H9 (cell line): ENCODE measurements at regions not wholly inside any gene's neighbourhood (a gene's known extent, or its start where the extent isn't known, plus 50 kb on each side); places are given as distances from the start of the nearest gene placed in this dataset.
"Not testable (repeated sequence)": the region's sequence is repeated elsewhere in the genome, so short reads cannot be mapped to it uniquely, and the experiment has no call there.

Experiments used
- DNase-seq: peaks from one replicate; pipeline ENCODE4 v3.0.0-alpha.2; 2017
- H2AFZ ChIP-seq: one replicate; pipeline ENCODE4 v1.6.1; 2013; ENCODE audit warnings: mild to moderate bottlenecking, low read length, control low read depth, moderate library complexity
- H2AK5ac ChIP-seq: 2 replicates; pipeline ENCODE4 v1.6.1; 2013; ENCODE audit warnings: low read length, control low read depth, mixed read lengths; ENCODE audit not compliant: insufficient read length
- H2BK120ac ChIP-seq: one replicate; pipeline ENCODE4 v1.6.1; 2013; ENCODE audit warnings: low read depth, mild to moderate bottlenecking, low read length, control low read depth, inconsistent platforms; ENCODE audit not compliant: poor library complexity, severe bottlenecking
- H2BK12ac ChIP-seq: 2 replicates; pipeline ENCODE4 v1.6.1; 2013; ENCODE audit warnings: low read length, control low read depth, mixed read lengths, low read depth; ENCODE audit not compliant: insufficient read length
- H2BK15ac ChIP-seq: 2 replicates; pipeline ENCODE4 v1.6.1; 2013; ENCODE audit warnings: low read depth, low read length, control low read depth
- H2BK20ac ChIP-seq: one replicate; pipeline ENCODE4 v1.6.1; 2013; ENCODE audit warnings: low read depth, mild to moderate bottlenecking, low read length, control low read depth, inconsistent platforms; ENCODE audit not compliant: poor library complexity, severe bottlenecking
- H2BK5ac ChIP-seq: 2 replicates; pipeline ENCODE4 v1.6.1; 2013; ENCODE audit warnings: low read length, control low read depth, mixed read lengths; ENCODE audit not compliant: insufficient read length
- H3K14ac ChIP-seq: 2 replicates; pipeline ENCODE4 v1.6.1; 2013; ENCODE audit warnings: low read length, control low read depth; ENCODE audit not compliant: insufficient read depth
- H3K18ac ChIP-seq: 2 replicates; pipeline ENCODE4 v1.6.1; 2013; ENCODE audit warnings: low read depth, mild to moderate bottlenecking, mixed read lengths, low read length, control low read depth; ENCODE audit not compliant: insufficient read length
- H3K23ac ChIP-seq: 2 replicates; pipeline ENCODE4 v1.6.1; 2013; ENCODE audit warnings: low read length, control low read depth, mixed read lengths, low read depth; ENCODE audit not compliant: insufficient read length
- H3K23me2 ChIP-seq: 2 replicates; pipeline ENCODE4 v1.6.1; 2013; ENCODE audit warnings: low read depth, mild to moderate bottlenecking, mixed read lengths, low read length, control low read depth; ENCODE audit not compliant: insufficient read length, poor library complexity, severe bottlenecking
- H3K27ac ChIP-seq: 2 replicates; pipeline ENCODE4 v1.5.1; 2013; ENCODE audit warnings: low read length, control low read depth, mixed read lengths, low read depth; ENCODE audit not compliant: insufficient read length
- H3K27me3 ChIP-seq: 2 replicates; pipeline ENCODE4 v1.6.1; 2013; ENCODE audit warnings: low read length, control low read depth, inconsistent platforms; ENCODE audit not compliant: insufficient read depth
- H3K4ac ChIP-seq: 2 replicates; pipeline ENCODE4 v1.6.1; 2013; ENCODE audit warnings: low read depth, mild to moderate bottlenecking, control low read depth, inconsistent platforms, low read length, moderate library complexity
- H3K4me1 ChIP-seq: 2 replicates; pipeline ENCODE4 v1.6.1; 2013; ENCODE audit warnings: low read length, control low read depth, inconsistent platforms; ENCODE audit not compliant: insufficient read depth
- H3K4me2 ChIP-seq: 2 replicates; pipeline ENCODE4 v1.6.1; 2013; ENCODE audit warnings: low read length, control low read depth, mixed read lengths; ENCODE audit not compliant: insufficient read length, insufficient read depth
- H3K56ac ChIP-seq: 2 replicates; pipeline ENCODE4 v1.6.1; 2013; ENCODE audit warnings: low read depth, mild to moderate bottlenecking, mixed read lengths, low read length, control low read depth; ENCODE audit not compliant: insufficient read length
- H3K79me1 ChIP-seq: 2 replicates; pipeline ENCODE4 v1.6.1; 2013; ENCODE audit warnings: low read depth, mild to moderate bottlenecking, moderate library complexity, low read length, control low read depth, inconsistent platforms; ENCODE audit not compliant: insufficient read depth, poor library complexity, severe bottlenecking
- H3K79me2 ChIP-seq: 2 replicates; pipeline ENCODE4 v1.6.1; 2013; ENCODE audit warnings: low read length, control low read depth, inconsistent platforms; ENCODE audit not compliant: insufficient read depth
- H3K9ac ChIP-seq: 2 replicates; pipeline ENCODE4 v1.6.1; 2013; ENCODE audit warnings: low read length, control low read depth, mixed read lengths; ENCODE audit not compliant: insufficient read length; ENCODE audit errors: extremely low read depth
- H3K9me3 ChIP-seq: one replicate; pipeline ENCODE4 v1.6.1; 2013; ENCODE audit warnings: low read depth, low read length, inconsistent platforms; ENCODE audit not compliant: control insufficient read depth
- H3T11ph ChIP-seq: one replicate; pipeline ENCODE4 v1.6.1; 2013; ENCODE audit warnings: mild to moderate bottlenecking, low read length, control low read depth, inconsistent platforms
- H4K20me1 ChIP-seq: one replicate; pipeline ENCODE4 v1.6.1; 2013; ENCODE audit not compliant: control insufficient read depth, insufficient read length, insufficient read depth
- H4K5ac ChIP-seq: 2 replicates; pipeline ENCODE4 v1.6.1; 2013; ENCODE audit warnings: low read depth, mild to moderate bottlenecking, mixed read lengths, low read length, control low read depth; ENCODE audit not compliant: insufficient read length
- H4K8ac ChIP-seq: replicated peaks from 2 replicates; pipeline ENCODE4 v1.6.1; 2013; ENCODE audit warnings: low read length, control low read depth, mixed read lengths, low read depth; ENCODE audit not compliant: insufficient read length
- H4K91ac ChIP-seq: 2 replicates; pipeline ENCODE4 v1.6.1; 2013; ENCODE audit warnings: low read depth, mild to moderate bottlenecking, moderate library complexity, mixed read lengths, low read length, control low read depth; ENCODE audit not compliant: insufficient read length
- H3K27ac Mint-ChIP-seq, 3 experiments: 2 replicates in 2 of 3; 3 replicates in 1 of 3; pipeline ENCODE4 v1.8.0; 2020 to 2021; ENCODE audit warnings: mixed read lengths in 3 of 3, mild to moderate bottlenecking in 1 of 3, moderate library complexity in 1 of 3
- H3K27me3 Mint-ChIP-seq: 2 replicates; pipeline ENCODE4 v1.8.0; 2021; ENCODE audit warnings: low read depth, mild to moderate bottlenecking, moderate library complexity, mixed read lengths
- H3K36me3 Mint-ChIP-seq, 3 experiments: 2 replicates in 2 of 3; 3 replicates in 1 of 3; pipeline ENCODE4 v1.8.0; 2020 to 2021; ENCODE audit warnings: low read depth in 3 of 3, mixed read lengths in 3 of 3; ENCODE audit not compliant: insufficient read depth in 1 of 3
- H3K4me1 Mint-ChIP-seq, 2 experiments: 2 replicates each; pipeline ENCODE4 v1.8.0; 2020; ENCODE audit warnings: mixed read lengths in 2 of 2
- H3K4me3 Mint-ChIP-seq, 2 experiments: 2 replicates in 1 of 2; 3 replicates in 1 of 2; pipeline ENCODE4 v1.8.0; 2020 to 2021; ENCODE audit warnings: mild to moderate bottlenecking in 2 of 2, mixed read lengths in 2 of 2, moderate library complexity in 1 of 2
- H3K9me3 Mint-ChIP-seq, 2 experiments: 2 replicates in 1 of 2; 3 replicates in 1 of 2; pipeline ENCODE4 v1.8.0; 2020; ENCODE audit warnings: mild to moderate bottlenecking in 2 of 2, mixed read lengths in 2 of 2, moderate library complexity in 1 of 2
- WGBS: extraction: QIAGEN DNeasy Blood & Tissue Kit; methylation state at CpG from one replicate; pipeline ENCODE4 v1.1.7; 2013; ENCODE audit warnings: missing lambda C conversion rate, low lambda C conversion rate, mixed read lengths; ENCODE audit not compliant: insufficient read length; ENCODE audit errors: extremely low coverage; 5-methylcytosine and 5-hydroxymethylcytosine counted together
- TF ChIP-seq, protein P1 (sequence below): fragments of 200-600 bp; sonication (generic); conservative IDR thresholded peaks from 3 replicates; pipeline ENCODE4 v1.8.0; 2021; ENCODE audit warnings: antibody characterized with exemption, mild to moderate bottlenecking

- H4K5ac ChIP-seq = no peak overlapping the region
- H2BK5ac ChIP-seq = no peak overlapping the region
- WGBS = no CpG with 5 or more reads among the region's 2 CpGs
- no peak overlapping the region for H2BK120ac ChIP-seq
- no peaks in the 10 kb centered on the region for H3K79me2 ChIP-seq
- H3K9ac ChIP-seq = no peak overlapping the region
- H2BK15ac ChIP-seq = no peak overlapping the region
- H3K18ac ChIP-seq = no peak overlapping the region
- no peak overlapping the region for H3K27ac ChIP-seq
- Mint-ChIP-seq H3K9me3 (peaks cover 42 to 54% of the 10 kb centered on the region in 2 experiments), H3K27me3 (no peaks in the 10 kb centered on the region; the same call in 1 of the 2 replicates), H3K27ac (no peak overlapping the region), H3K4me1 (no peaks in the 10 kb centered on the region), H3K4me3 (no peak overlapping the region), H3K36me3 (peaks cover 0 to 6% (median 0%) of the 10 kb centered on the region in 3 experiments; a peak in 1 of 7 replicates)
- no peak overlapping the region for H3K4me2 ChIP-seq
- H3K4me1 ChIP-seq = no peaks in the 10 kb centered on the region
- no peak overlapping the region for H3T11ph ChIP-seq
- no peak for DNase-seq
- H3K56ac ChIP-seq = no peak overlapping the region
- H2AK5ac ChIP-seq = no peak overlapping the region
- no peaks in the 10 kb centered on the region for H4K20me1 ChIP-seq
- no peak overlapping the region for H3K4ac ChIP-seq
- no peak overlapping the region for H2BK20ac ChIP-seq
- H4K91ac ChIP-seq = no peak overlapping the region
- H3K9me3 ChIP-seq = no peaks in the 10 kb centered on the region
- H2AFZ ChIP-seq = no peak overlapping the region
- H4K8ac ChIP-seq = no peak overlapping the region
- H3K23ac ChIP-seq = no peak overlapping the region
- H2BK12ac ChIP-seq = no peak overlapping the region
- TF ChIP-seq, protein P1, sequence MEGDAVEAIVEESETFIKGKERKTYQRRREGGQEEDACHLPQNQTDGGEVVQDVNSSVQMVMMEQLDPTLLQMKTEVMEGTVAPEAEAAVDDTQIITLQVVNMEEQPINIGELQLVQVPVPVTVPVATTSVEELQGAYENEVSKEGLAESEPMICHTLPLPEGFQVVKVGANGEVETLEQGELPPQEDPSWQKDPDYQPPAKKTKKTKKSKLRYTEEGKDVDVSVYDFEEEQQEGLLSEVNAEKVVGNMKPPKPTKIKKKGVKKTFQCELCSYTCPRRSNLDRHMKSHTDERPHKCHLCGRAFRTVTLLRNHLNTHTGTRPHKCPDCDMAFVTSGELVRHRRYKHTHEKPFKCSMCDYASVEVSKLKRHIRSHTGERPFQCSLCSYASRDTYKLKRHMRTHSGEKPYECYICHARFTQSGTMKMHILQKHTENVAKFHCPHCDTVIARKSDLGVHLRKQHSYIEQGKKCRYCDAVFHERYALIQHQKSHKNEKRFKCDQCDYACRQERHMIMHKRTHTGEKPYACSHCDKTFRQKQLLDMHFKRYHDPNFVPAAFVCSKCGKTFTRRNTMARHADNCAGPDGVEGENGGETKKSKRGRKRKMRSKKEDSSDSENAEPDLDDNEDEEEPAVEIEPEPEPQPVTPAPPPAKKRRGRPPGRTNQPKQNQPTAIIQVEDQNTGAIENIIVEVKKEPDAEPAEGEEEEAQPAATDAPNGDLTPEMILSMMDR = no peak
- no peaks in the 10 kb centered on the region for H3K27me3 ChIP-seq
- H3K79me1 ChIP-seq = no peaks in the 10 kb centered on the region
- H3K23me2 ChIP-seq = no peaks in the 10 kb centered on the region
- H3K14ac ChIP-seq = no peak overlapping the region
These were observed 500.8 kb downstream of the KCNJ18 start for GRCh38 chr17:22193113-22193512.

- H2BK12ac ChIP-seq = not testable (repeated sequence)
These were observed 507.9 kb downstream of the KCNJ18 start for GRCh38 chr17:22200187-22200586.

More at GRCh38 chr17:22200187-22200586, 507.9 kb downstream of the KCNJ18 start:
- H3K23ac ChIP-seq, H4K91ac ChIP-seq, H2AK5ac ChIP-seq, DNase-seq, H3K9ac ChIP-seq, H4K5ac ChIP-seq, H2BK120ac ChIP-seq, H3T11ph ChIP-seq, H3K27me3 Mint-ChIP-seq, H4K20me1 ChIP-seq, H3K4me2 ChIP-seq, H3K27me3 ChIP-seq, H3K27ac Mint-ChIP-seq, H2AFZ ChIP-seq, H3K27ac ChIP-seq, H3K4ac ChIP-seq, H3K4me3 Mint-ChIP-seq, H3K14ac ChIP-seq, H3K23me2 ChIP-seq, H2BK20ac ChIP-seq, H2BK5ac ChIP-seq, H3K79me2 ChIP-seq, H4K8ac ChIP-seq, H3K79me1 ChIP-seq, H3K56ac ChIP-seq, H3K4me1 Mint-ChIP-seq, H3K18ac ChIP-seq, H3K9me3 ChIP-seq, H2BK15ac ChIP-seq, H3K4me1 ChIP-seq: not testable (repeated sequence)
- H3K36me3 Mint-ChIP-seq = peaks cover 12 to 15% (median 13%) of the 10 kb centered on the region in 3 experiments; a peak in 6 of 7 replicates
- no CpG with 5 or more reads among the region's 2 CpGs for WGBS
- H3K9me3 Mint-ChIP-seq = peaks cover 72 to 82% of the 10 kb centered on the region in 2 experiments
